ENCODE measurements at regions not wholly inside any gene's neighbourhood (a gene's known extent, or its start where the extent isn't known, plus 50 kb on each side); places are given as distances from the start of the nearest gene placed in this dataset.

GRCh38 chr3:144257381-144257780 is 285.8 kb downstream of the DIPK2A start:
- TF ChIP-seq YY1 (IDR thresholded peaks at IDR 0.05; ENCODE audit: insufficient read depth, insufficient read length) (no peak), SUZ12 (IDR thresholded peaks at IDR 0.05; ENCODE audit: extremely low read depth, insufficient read depth, insufficient read length) (no peak), ZNF274 (IDR thresholded peaks at IDR 0.05; ENCODE audit: low read depth, low read length) (no peak)

All from NT2/D1 (cell line).